ENCODE measurements at regions not wholly inside any gene's neighbourhood (a gene's known extent, or its start where the extent isn't known, plus 50 kb on each side); places are given as distances from the start of the nearest gene placed in this dataset.

GRCh38 chr2:76640905-76641304 lies 881.3 kb downstream of the LRRTM4 start:
- no peak for DNase-seq (ENCODE audit: low read depth)
- H3K4me3 ChIP-seq (ENCODE audit: low read depth, low read length), result no peak overlapping the region
- no peak for TF ChIP-seq CTCF (IDR thresholded peaks at IDR 0.05; ENCODE audit: insufficient read depth, low read depth, low read length)

DNA sequence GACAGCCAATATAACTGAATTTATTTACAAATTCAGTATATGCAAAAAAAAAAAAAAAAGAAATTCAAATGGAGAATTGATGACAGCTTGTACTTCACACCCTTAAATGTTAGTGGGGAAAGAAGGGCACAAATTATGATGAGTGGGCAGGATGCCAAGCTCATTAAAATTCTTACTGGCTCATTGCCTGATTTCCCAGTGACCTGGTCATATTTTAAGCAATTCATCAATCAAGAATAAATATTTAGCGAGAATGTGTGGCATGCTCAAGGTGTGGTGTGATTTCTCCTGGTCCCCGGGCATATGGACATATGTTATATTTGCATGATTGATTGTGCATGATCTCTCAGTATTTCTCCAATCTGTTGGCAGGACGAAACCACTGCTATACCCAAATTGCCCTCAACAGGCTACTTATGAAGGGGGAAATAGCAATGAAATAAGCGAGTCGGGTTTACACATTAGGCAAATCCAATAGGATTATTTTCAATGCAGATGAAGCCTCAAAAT lies 883.0 kb downstream of the LRRTM4 start:
- no peak for DNase-seq (ENCODE audit: low read depth)
- TF ChIP-seq CTCF (IDR thresholded peaks at IDR 0.05; ENCODE audit: insufficient read depth, low read depth, low read length), result no peak
- no peak overlapping the region for H3K4me3 ChIP-seq (ENCODE audit: low read depth, low read length)

DNA sequence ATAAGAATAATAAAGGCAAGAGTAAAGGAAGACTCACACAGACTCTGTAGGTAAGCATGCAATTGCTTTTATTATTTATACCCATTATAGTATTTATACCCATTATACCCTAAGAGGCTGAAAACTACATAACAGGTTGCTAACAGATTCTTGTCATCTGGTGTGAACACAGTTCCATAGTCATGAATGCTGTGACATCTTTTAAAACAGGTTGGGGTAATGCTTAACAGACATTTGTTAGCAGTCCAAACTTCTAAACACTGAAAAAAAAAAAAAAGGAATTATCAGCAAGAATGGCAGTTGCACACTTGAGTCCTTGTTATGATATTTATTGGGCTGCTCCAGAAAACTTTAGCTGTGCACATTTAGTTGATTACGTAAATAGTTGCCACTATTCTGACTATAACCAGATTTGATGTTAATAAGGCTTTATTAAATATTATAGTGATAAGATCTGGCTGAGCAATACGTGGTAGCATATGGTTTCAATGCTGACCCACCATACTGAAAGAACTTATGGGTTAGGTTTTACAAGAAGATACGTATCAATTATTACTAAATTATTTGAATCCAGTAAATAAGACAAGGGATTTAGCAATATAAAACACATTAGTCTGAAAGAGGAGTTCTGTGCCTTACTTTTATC lies 888.8 kb downstream of the LRRTM4 start:
- no peak for DNase-seq (ENCODE audit: low read depth)
- TF ChIP-seq CTCF (IDR thresholded peaks at IDR 0.05; ENCODE audit: insufficient read depth, low read depth, low read length), result no peak

GRCh38 chr2:76625101-76625500 lies 897.1 kb downstream of the LRRTM4 start:
- no peak for DNase-seq (ENCODE audit: low read depth)
- TF ChIP-seq CTCF (IDR thresholded peaks at IDR 0.05; ENCODE audit: insufficient read depth, low read depth, low read length), result no peak
- no peak overlapping the region for H3K4me3 ChIP-seq (ENCODE audit: low read depth, low read length)

More for the DNA sequence above, 888.8 kb downstream of the LRRTM4 start:
- no peak overlapping the region for H3K4me3 ChIP-seq (ENCODE audit: low read depth, low read length)

DNA sequence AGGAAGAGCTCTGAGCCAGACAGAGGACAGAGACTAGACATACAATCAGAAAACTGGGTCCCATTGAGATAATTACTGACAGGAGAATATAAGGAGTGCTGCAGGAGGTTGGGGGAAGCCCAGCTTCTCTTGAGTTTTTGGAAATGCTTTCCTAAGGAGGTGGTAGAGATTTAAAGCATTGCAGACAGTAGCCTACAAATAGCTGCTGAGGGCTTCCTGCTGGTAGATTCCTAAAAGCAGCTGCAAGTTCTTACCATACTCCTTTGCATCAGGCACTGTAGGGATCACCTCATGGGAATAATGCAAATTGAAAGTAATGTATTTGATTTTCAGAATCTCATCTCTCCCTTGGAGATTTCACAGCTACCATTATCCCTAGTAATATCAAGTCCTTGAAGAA lies 902.6 kb upstream of the GCFC2 start:
- H3K4me3 ChIP-seq (ENCODE audit: low read depth, low read length), result no peak overlapping the region
- DNase-seq (ENCODE audit: low read depth), result no peak
- TF ChIP-seq CTCF (IDR thresholded peaks at IDR 0.05; ENCODE audit: insufficient read depth, low read depth, low read length), result no peak

GRCh38 chr2:76612764-76613163 lies 902.0 kb upstream of the GCFC2 start:
- no peak for DNase-seq (ENCODE audit: low read depth)
- TF ChIP-seq CTCF (IDR thresholded peaks at IDR 0.05; ENCODE audit: insufficient read depth, low read depth, low read length), result no peak
- no peak overlapping the region for H3K4me3 ChIP-seq (ENCODE audit: low read depth, low read length)

DNA sequence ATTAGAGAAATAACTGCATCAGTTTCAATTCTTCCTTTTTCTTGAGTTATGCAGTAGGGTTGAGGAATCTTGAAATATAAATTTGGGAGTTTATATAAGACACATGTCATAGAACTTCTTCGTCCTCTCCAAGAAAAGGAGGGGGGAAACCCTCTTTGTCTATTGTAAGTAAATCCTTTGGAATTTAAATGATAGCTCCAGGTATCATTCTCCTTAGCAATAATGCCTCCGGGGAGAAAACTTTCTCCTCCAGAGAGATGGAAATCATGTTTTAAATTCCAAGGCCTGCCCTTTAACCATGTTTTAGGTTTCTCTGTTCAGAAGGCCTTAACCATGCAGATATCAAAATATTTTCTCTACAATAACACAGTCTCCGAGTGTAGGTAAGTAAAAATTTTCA lies 899.7 kb upstream of the GCFC2 start:
- no peak overlapping the region for H3K4me3 ChIP-seq (ENCODE audit: low read depth, low read length)
- no peak for DNase-seq (ENCODE audit: low read depth)
- no peak for TF ChIP-seq CTCF (IDR thresholded peaks at IDR 0.05; ENCODE audit: insufficient read depth, low read depth, low read length)
